SK-N-SH treated with all-trans-retinoic acid at 6 μM for 48 hours (cell line): ENCODE measurements at regions not wholly inside any gene's neighbourhood (a gene's known extent, or its start where the extent isn't known, plus 50 kb on each side); places are given as distances from the start of the nearest gene placed in this dataset.

Experiments
- ATAC-seq: fragments of 200-7000 bp; cut with Tn5 transposase; 3 replicates; pipeline ENCODE4 v1.9.1; 2020; ENCODE audit warnings: mild to moderate bottlenecking, moderate library complexity
- BACH2 ChIP-seq: fragments of 250-450 bp; sonication (Bioruptor Pico); IDR thresholded peaks from 2 replicates; pipeline ENCODE4 v1.9.0; 2021; ENCODE audit warnings: mild to moderate bottlenecking, borderline replicate concordance
- CSDC2 ChIP-seq: fragments of 250-450 bp; sonication (Bioruptor Pico); IDR thresholded peaks from 2 replicates; pipeline ENCODE4 v1.5.0; 2020; ENCODE audit warnings: mild to moderate bottlenecking, moderate library complexity
- ESRRG ChIP-seq: fragments of 250-450 bp; sonication (Bioruptor Pico); IDR thresholded peaks from 2 replicates; pipeline ENCODE4 v1.6.1; 2021; ENCODE audit warnings: mild to moderate bottlenecking
- GLIS3 ChIP-seq: fragments of 250-450 bp; sonication (Bioruptor Pico); IDR thresholded peaks from 2 replicates; pipeline ENCODE4 v1.5.0; 2020; ENCODE audit warnings: mild to moderate bottlenecking, moderate library complexity
- ISL1 ChIP-seq: fragments of 250-450 bp; sonication (Bioruptor Pico); IDR thresholded peaks from 2 replicates; pipeline ENCODE4 v2.1.2; 2022; ENCODE audit warnings: mild to moderate bottlenecking, moderate library complexity
- PATZ1 ChIP-seq: fragments of 250-450 bp; sonication (Bioruptor Pico); IDR thresholded peaks from 2 replicates; pipeline ENCODE4 v1.8.0; 2020; ENCODE audit warnings: mild to moderate bottlenecking, moderate library complexity, borderline replicate concordance
- RARB ChIP-seq: fragments of 250-450 bp; sonication (Bioruptor Pico); IDR thresholded peaks from 2 replicates; pipeline ENCODE4 v1.8.0; 2021; ENCODE audit warnings: mild to moderate bottlenecking, moderate library complexity
- SNAI2 ChIP-seq: fragments of 250-450 bp; sonication (Bioruptor Pico); IDR thresholded peaks from 2 replicates; pipeline ENCODE4 v1.5.0; 2020; ENCODE audit warnings: mild to moderate bottlenecking, moderate library complexity
- TOX ChIP-seq: fragments of 250-450 bp; sonication (Bioruptor Pico); IDR thresholded peaks from 2 replicates; pipeline ENCODE4 v1.8.0; 2021; ENCODE audit warnings: mild to moderate bottlenecking, moderate library complexity, borderline replicate concordance
- TSHZ2 ChIP-seq: fragments of 250-450 bp; sonication (Bioruptor Pico); IDR thresholded peaks from 2 replicates; pipeline ENCODE4 v1.5.0; 2020; ENCODE audit warnings: mild to moderate bottlenecking, moderate library complexity
- ZC3H10 ChIP-seq: fragments of 250-450 bp; sonication (Bioruptor Pico); IDR thresholded peaks from 2 replicates; pipeline ENCODE4 v1.5.1; 2021; ENCODE audit warnings: mild to moderate bottlenecking, moderate library complexity
- ZFP3 ChIP-seq: fragments of 250-450 bp; sonication (Bioruptor Pico); IDR thresholded peaks from 2 replicates; pipeline ENCODE4 v1.5.0; 2020; ENCODE audit warnings: mild to moderate bottlenecking, moderate library complexity
- ZNF565 ChIP-seq: fragments of 450-650 bp; formaldehyde crosslinking; conservative IDR thresholded peaks from 2 replicates; pipeline ENCODE4 v1.5.0; 2020; ENCODE audit warnings: low read depth, mild to moderate bottlenecking, moderate library complexity
- ZNF70 ChIP-seq: fragments of 450-650 bp; formaldehyde crosslinking; IDR thresholded peaks from 2 replicates; pipeline ENCODE4 v1.5.0; 2020; ENCODE audit warnings: mild to moderate bottlenecking, moderate library complexity
- ZNF8 ChIP-seq: fragments of 450-650 bp; formaldehyde crosslinking; IDR thresholded peaks from 2 replicates; pipeline ENCODE4 v1.5.0; 2020; ENCODE audit warnings: mild to moderate bottlenecking, moderate library complexity
- TF ChIP-seq, protein P1 (sequence below): fragments of 250-450 bp; sonication (Bioruptor Pico); IDR thresholded peaks from 2 replicates; pipeline ENCODE4 v1.5.1; 2020; ENCODE audit warnings: low read depth, mild to moderate bottlenecking, moderate library complexity
- TF ChIP-seq, protein P2 (sequence below): fragments of 250-450 bp; sonication (Bioruptor Pico); IDR thresholded peaks from 2 replicates; pipeline ENCODE4 v1.8.0; 2021; ENCODE audit warnings: low read depth, mild to moderate bottlenecking, moderate library complexity, borderline replicate concordance

GRCh38 chr6:141269684-141270083, 863.0 kb upstream of the GJE1 start (continued):
- no peak for TF ChIP-seq TSHZ2 (CRISPR knock-in tag)
- no peak for TF ChIP-seq ZNF565 (CRISPR knock-in tag)

DNA sequence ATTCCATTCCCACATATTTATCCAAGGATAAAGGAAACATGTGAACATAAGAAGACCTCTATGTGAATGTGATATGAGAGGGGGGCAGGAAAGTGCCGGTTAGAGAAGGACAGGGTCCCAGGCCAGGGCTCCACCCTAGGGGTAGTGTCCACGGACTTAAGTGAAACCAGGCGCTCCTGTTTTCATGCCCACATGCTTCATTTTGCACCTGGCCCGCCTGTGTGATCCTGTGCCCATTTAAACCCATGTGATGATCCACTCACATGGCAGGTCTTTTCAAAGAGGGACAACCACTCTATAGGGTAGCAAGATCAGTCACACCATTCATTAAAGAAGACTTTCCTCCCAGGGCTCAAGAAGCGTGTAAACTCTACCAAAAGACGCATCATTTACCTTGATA, 865.3 kb upstream of the GJE1 start:
- TF ChIP-seq TSHZ2 (CRISPR knock-in tag) (no peak), ZC3H10 (CRISPR knock-in tag) (no peak), SNAI2 (CRISPR knock-in tag) (no peak), GLIS3 (CRISPR knock-in tag) (no peak)
- ATAC-seq: peak; percentile 49

DNA sequence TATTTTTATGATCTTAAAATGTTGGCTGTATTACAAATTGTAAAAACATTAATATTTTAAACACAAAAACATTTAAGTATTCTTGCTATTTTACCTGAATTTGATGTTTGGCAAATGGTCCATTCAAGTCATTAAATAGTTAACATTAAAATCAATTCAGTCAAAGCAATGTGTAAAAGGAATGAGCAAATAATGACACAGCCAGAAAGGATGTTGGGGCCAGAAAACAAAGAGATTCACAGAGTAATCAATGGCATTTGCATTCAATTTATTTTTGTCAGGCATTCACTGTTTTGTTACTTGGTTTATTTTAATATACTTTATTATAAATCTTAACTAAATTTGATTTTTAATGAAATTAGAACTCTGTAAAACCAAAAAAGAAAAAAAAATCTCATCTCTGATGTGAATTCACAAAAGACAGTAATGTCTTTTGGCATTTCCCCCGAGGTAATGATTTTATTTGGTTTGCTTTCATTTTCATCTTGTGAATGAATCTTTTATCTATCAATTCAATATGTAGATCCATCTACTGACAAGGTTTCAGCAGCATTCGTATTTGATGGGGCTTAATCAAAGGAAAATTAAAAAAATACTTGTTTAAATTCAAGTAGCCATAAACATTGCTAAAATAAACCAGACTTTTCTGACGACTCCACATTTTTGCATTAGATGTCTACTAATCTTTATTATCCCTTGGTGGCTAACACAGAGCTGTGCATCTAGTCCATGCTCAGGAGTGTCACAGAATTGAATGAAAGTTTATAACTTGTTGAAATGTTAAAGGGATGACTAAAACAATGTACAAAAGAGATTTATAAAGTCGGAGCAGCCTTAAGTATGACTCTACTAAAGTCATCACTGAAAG, 866.7 kb upstream of the GJE1 start:
- peak; percentile 17 for ATAC-seq

More for the DNA sequence above, 866.7 kb upstream of the GJE1 start:
- no peak for TF ChIP-seq PATZ1 (CRISPR knock-in tag)
- no peak for TF ChIP-seq ZFP3 (CRISPR knock-in tag)
- no peak for TF ChIP-seq ISL1 (CRISPR knock-in tag)
- TF ChIP-seq SNAI2 (CRISPR knock-in tag): no peak
- TF ChIP-seq BACH2 (CRISPR knock-in tag): no peak
- TF ChIP-seq RARB: no peak
- no peak for TF ChIP-seq ZNF70 (CRISPR knock-in tag)
- TF ChIP-seq, protein P1, sequence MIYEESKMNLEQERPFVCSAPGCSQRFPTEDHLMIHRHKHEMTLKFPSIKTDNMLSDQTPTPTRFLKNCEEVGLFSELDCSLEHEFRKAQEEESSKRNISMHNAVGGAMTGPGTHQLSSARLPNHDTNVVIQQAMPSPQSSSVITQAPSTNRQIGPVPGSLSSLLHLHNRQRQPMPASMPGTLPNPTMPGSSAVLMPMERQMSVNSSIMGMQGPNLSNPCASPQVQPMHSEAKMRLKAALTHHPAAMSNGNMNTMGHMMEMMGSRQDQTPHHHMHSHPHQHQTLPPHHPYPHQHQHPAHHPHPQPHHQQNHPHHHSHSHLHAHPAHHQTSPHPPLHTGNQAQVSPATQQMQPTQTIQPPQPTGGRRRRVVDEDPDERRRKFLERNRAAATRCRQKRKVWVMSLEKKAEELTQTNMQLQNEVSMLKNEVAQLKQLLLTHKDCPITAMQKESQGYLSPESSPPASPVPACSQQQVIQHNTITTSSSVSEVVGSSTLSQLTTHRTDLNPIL (CRISPR knock-in tag): no peak
- TF ChIP-seq ZNF565 (CRISPR knock-in tag): no peak
- TF ChIP-seq, protein P2, sequence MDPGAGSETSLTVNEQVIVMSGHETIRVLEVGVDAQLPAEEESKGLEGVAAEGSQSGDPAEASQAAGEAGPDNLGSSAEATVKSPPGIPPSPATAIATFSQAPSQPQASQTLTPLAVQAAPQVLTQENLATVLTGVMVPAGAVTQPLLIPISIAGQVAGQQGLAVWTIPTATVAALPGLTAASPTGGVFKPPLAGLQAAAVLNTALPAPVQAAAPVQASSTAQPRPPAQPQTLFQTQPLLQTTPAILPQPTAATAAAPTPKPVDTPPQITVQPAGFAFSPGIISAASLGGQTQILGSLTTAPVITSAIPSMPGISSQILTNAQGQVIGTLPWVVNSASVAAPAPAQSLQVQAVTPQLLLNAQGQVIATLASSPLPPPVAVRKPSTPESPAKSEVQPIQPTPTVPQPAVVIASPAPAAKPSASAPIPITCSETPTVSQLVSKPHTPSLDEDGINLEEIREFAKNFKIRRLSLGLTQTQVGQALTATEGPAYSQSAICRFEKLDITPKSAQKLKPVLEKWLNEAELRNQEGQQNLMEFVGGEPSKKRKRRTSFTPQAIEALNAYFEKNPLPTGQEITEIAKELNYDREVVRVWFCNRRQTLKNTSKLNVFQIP (CRISPR knock-in tag): no peak
- no peak for TF ChIP-seq ZNF8 (CRISPR knock-in tag)
- no peak for TF ChIP-seq TOX (CRISPR knock-in tag)
- no peak for TF ChIP-seq CSDC2 (CRISPR knock-in tag)
- TF ChIP-seq ZC3H10 (CRISPR knock-in tag): no peak
- no peak for TF ChIP-seq TSHZ2 (CRISPR knock-in tag)
- TF ChIP-seq ESRRG (CRISPR knock-in tag): no peak
- TF ChIP-seq, all 23 proteins: peak for 0
